GM18519 (cell line): ENCODE measurements at regions not wholly inside any gene's neighbourhood (a gene's known extent, or its start where the extent isn't known, plus 50 kb on each side); places are given as distances from the start of the nearest gene placed in this dataset.
A peak's percentile ranks its signal among the peaks of the same experiment; 100 is the strongest.
"Not testable (repeated sequence)": the region's sequence is repeated elsewhere in the genome, so short reads cannot be mapped to it uniquely, and the experiment has no call there.

Source experiments
- ATAC-seq: cut with Tn5 transposase; IDR thresholded peaks from one replicate; pipeline ENCODE4 v1.9.1; 2021; ENCODE audit warnings: mild to moderate bottlenecking, moderate library complexity; ENCODE audit not compliant: unreplicated experiment, low FRiP score

- ATAC-seq, result no peak
Observed at GRCh38 chr6:28657381-28657768, 131.7 kb downstream of the GPX5 start.

- ATAC-seq, result peak; percentile 43
Observed at GRCh38 chr6:28657769-28658465, 132.2 kb downstream of the GPX5 start.

- ATAC-seq, result no peak
Observed at GRCh38 chr6:28658475-28659249, 133.0 kb downstream of the GPX5 start.

- no peak for ATAC-seq
Observed at GRCh38 chr6:28659250-28659566, 133.5 kb downstream of the GPX5 start.

GRCh38 chr6:28661097-28661713 lies 135.5 kb downstream of the GPX5 start:
- ATAC-seq, result no peak

GRCh38 chr6:28664870-28665396 lies 139.3 kb downstream of the GPX5 start:
- ATAC-seq, result no peak

GRCh38 chr6:28673417-28673786 lies 147.7 kb downstream of the GPX5 start:
- ATAC-seq, result no peak

- no peak for ATAC-seq
Observed at GRCh38 chr6:28673787-28674671, 148.3 kb downstream of the GPX5 start.

- no peak for ATAC-seq
Observed at GRCh38 chr6:28675600-28675999, 149.9 kb downstream of the GPX5 start.

GRCh38 chr6:28682542-28682941 lies 156.9 kb downstream of the GPX5 start:
- no peak for ATAC-seq

GRCh38 chr6:28682956-28683685 lies 157.4 kb downstream of the GPX5 start:
- not testable (repeated sequence) for ATAC-seq

- no peak for ATAC-seq
Observed at GRCh38 chr6:28683945-28684538, 158.4 kb downstream of the GPX5 start.

- ATAC-seq, result not testable (repeated sequence)
Observed at GRCh38 chr6:28685960-28686359, 160.3 kb downstream of the GPX5 start.

GRCh38 chr6:28686446-28687027 lies 160.9 kb downstream of the GPX5 start:
- ATAC-seq, result not testable (repeated sequence)

- not testable (repeated sequence) for ATAC-seq
Observed at GRCh38 chr6:28687309-28687981, 161.8 kb downstream of the GPX5 start.

GRCh38 chr6:28691991-28692390 lies 166.3 kb downstream of the GPX5 start:
- not testable (repeated sequence) for ATAC-seq

- no peak for ATAC-seq
Observed at GRCh38 chr6:28693033-28693750, 167.5 kb downstream of the GPX5 start.
